ENCODE measurements at regions not wholly inside any gene's neighbourhood (a gene's known extent, or its start where the extent isn't known, plus 50 kb on each side); places are given as distances from the start of the nearest gene placed in this dataset.

DNA sequence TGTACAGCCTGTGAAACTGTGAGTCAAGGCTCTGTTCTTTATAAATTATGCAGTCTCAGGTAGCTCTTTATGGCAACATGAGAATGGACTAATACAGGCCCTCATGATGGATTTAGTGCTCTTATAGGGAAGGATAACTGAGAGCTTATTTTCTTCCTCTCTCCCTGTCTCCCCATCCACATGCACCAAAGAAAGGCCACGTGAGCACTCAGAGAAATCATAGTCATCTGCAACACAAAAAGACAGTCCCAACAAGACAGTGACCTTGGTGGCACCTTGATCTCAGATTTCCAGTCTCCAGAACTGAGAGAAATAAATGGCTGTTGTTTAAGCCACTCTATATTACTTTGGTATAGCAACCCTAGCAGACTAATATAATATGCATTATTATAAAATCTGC lies 2133.6 kb upstream of the ACO1 start:
- TF ChIP-seq, protein P1, sequence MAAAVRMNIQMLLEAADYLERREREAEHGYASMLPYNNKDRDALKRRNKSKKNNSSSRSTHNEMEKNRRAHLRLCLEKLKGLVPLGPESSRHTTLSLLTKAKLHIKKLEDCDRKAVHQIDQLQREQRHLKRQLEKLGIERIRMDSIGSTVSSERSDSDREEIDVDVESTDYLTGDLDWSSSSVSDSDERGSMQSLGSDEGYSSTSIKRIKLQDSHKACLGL (CRISPR knock-in tag; IDR thresholded peaks at IDR 0.05): no peak
- TF ChIP-seq BRCA1 (CRISPR knock-in tag; IDR thresholded peaks at IDR 0.05) (no peak), ZNF687 (CRISPR knock-in tag; IDR thresholded peaks at IDR 0.05) (no peak), GABPB1 (CRISPR knock-in tag; IDR thresholded peaks at IDR 0.05) (no peak)
